Trophoblast cell (in vitro differentiated cells and primary cell): ENCODE measurements at regions not wholly inside any gene's neighbourhood (a gene's known extent, or its start where the extent isn't known, plus 50 kb on each side); places are given as distances from the start of the nearest gene placed in this dataset.

Experiments
- DNase-seq, 2 donors: peaks; one replicate each; pipeline ENCODE4 v3.0.0-alpha.2; 2016
- H2AFZ ChIP-seq: 2 replicates; pipeline ENCODE4 v1.6.1; 2013; ENCODE audit warnings: low read length, moderate library complexity, mild to moderate bottlenecking; ENCODE audit not compliant: insufficient read depth, poor library complexity
- H2AK5ac ChIP-seq: 2 replicates; pipeline ENCODE4 v1.6.1; 2013; ENCODE audit warnings: mild to moderate bottlenecking, low read length
- H2BK120ac ChIP-seq: 2 replicates; pipeline ENCODE4 v1.6.1; 2013; ENCODE audit warnings: low read length, mild to moderate bottlenecking, moderate library complexity; ENCODE audit not compliant: insufficient read depth, poor library complexity
- H2BK12ac ChIP-seq: 2 replicates; pipeline ENCODE4 v1.6.1; 2013; ENCODE audit warnings: mild to moderate bottlenecking, low read length, moderate library complexity
- H2BK5ac ChIP-seq: 2 replicates; pipeline ENCODE4 v1.6.1; 2013; ENCODE audit warnings: low read length, low read depth, moderate library complexity, mild to moderate bottlenecking; ENCODE audit not compliant: poor library complexity
- H3K14ac ChIP-seq: 2 replicates; pipeline ENCODE4 v1.6.1; 2013; ENCODE audit warnings: mild to moderate bottlenecking, low read length
- H3K18ac ChIP-seq: 2 replicates; pipeline ENCODE4 v1.6.1; 2013; ENCODE audit warnings: mild to moderate bottlenecking, low read length
- H3K23ac ChIP-seq: 2 replicates; pipeline ENCODE4 v1.6.1; 2013; ENCODE audit warnings: low read length
- H3K27ac ChIP-seq: 2 replicates; pipeline ENCODE4 v1.5.1; 2013; ENCODE audit warnings: low read depth, mild to moderate bottlenecking, inconsistent platforms, low read length, moderate library complexity
- H3K27me3 ChIP-seq: 2 replicates; pipeline ENCODE4 v1.6.1; 2013; ENCODE audit warnings: inconsistent platforms, mild to moderate bottlenecking, low read length, moderate library complexity; ENCODE audit not compliant: insufficient read depth
- H3K36me3 ChIP-seq, 2 experiments: 1 replicate in 1 of 2; 2 replicates in 1 of 2; pipeline ENCODE4 v1.6.1; 2013; ENCODE audit warnings: low read length in 2 of 2, mild to moderate bottlenecking in 2 of 2, moderate library complexity in 1 of 2; ENCODE audit not compliant: insufficient read depth in 2 of 2, control insufficient read depth in 1 of 2
- H3K4ac ChIP-seq: 2 replicates; pipeline ENCODE4 v1.6.1; 2013; ENCODE audit warnings: low read depth, mild to moderate bottlenecking, low read length, moderate library complexity
- H3K4me1 ChIP-seq, 2 experiments: 1 replicate in 1 of 2; 2 replicates in 1 of 2; pipeline ENCODE4 v1.6.1; 2013; ENCODE audit warnings: low read length in 2 of 2, mild to moderate bottlenecking in 2 of 2, moderate library complexity in 1 of 2; ENCODE audit not compliant: insufficient read depth in 2 of 2, control insufficient read depth in 1 of 2
- H3K4me2 ChIP-seq: 2 replicates; pipeline ENCODE4 v1.6.1; 2013; ENCODE audit warnings: inconsistent platforms, mild to moderate bottlenecking, low read length, moderate library complexity
- H3K4me3 ChIP-seq: 2 replicates; pipeline ENCODE4 v1.5.1; 2013; ENCODE audit warnings: mild to moderate bottlenecking, low read depth, low read length, inconsistent platforms
- H3K79me1 ChIP-seq: one replicate; pipeline ENCODE4 v1.6.1; 2013; ENCODE audit warnings: low read length
- H3K79me2 ChIP-seq: 2 replicates; pipeline ENCODE4 v1.6.1; 2013; ENCODE audit warnings: low read length, mild to moderate bottlenecking; ENCODE audit not compliant: control insufficient read depth, insufficient read depth, poor library complexity
- H3K9ac ChIP-seq: 2 replicates; pipeline ENCODE4 v1.6.1; 2013; ENCODE audit warnings: mild to moderate bottlenecking, low read length
- H3K9me3 ChIP-seq: 2 replicates; pipeline ENCODE4 v1.6.1; 2013; ENCODE audit warnings: low read depth, mild to moderate bottlenecking, control low read depth, inconsistent platforms, low read length; ENCODE audit not compliant: insufficient read depth
- H4K12ac ChIP-seq: 2 replicates; pipeline ENCODE4 v1.6.1; 2013; ENCODE audit warnings: low read depth, mild to moderate bottlenecking, low read length, moderate library complexity
- H4K8ac ChIP-seq: 2 replicates; pipeline ENCODE4 v1.6.1; 2013; ENCODE audit warnings: low read depth, mild to moderate bottlenecking, low read length, moderate library complexity
- H4K91ac ChIP-seq: one replicate; pipeline ENCODE4 v1.6.1; 2013; ENCODE audit warnings: low read depth, mild to moderate bottlenecking, low read length, moderate library complexity
- WGBS: extraction: QIAGEN DNeasy Blood & Tissue Kit; methylation state at CpG from one replicate; pipeline ENCODE4 v1.1.7; 2013; ENCODE audit warnings: missing lambda C conversion rate; ENCODE audit not compliant: insufficient read length, insufficient coverage; ENCODE audit errors: extremely low coverage; 5-methylcytosine and 5-hydroxymethylcytosine counted together

GRCh38 chr3:67995206-67995605 is 340.8 kb upstream of the SUCLG2 start:
- WGBS, result no CpG with 5 or more reads among the region's 3 CpGs
- no peak overlapping the region for H4K91ac ChIP-seq
- no peak overlapping the region for H2BK120ac ChIP-seq
- H3K27ac ChIP-seq, result no peak overlapping the region
- no peak for DNase-seq
- no peak overlapping the region for H2BK5ac ChIP-seq
- H3K79me2 ChIP-seq, result no peaks in the 10 kb centered on the region
- no peak overlapping the region for H2BK12ac ChIP-seq
- no peaks in the 10 kb centered on the region for H3K4me1 ChIP-seq
- H3K18ac ChIP-seq, result no peak overlapping the region
- no peak overlapping the region for H3K4me3 ChIP-seq
- no peak overlapping the region for H4K8ac ChIP-seq
- H3K9ac ChIP-seq, result no peak overlapping the region
- no peaks in the 10 kb centered on the region for H3K79me1 ChIP-seq
- H3K4ac ChIP-seq, result no peak overlapping the region
- no peaks in the 10 kb centered on the region for H3K9me3 ChIP-seq
- no peaks in the 10 kb centered on the region for H3K36me3 ChIP-seq
- no peaks in the 10 kb centered on the region for H3K27me3 ChIP-seq
- no peak overlapping the region for H2AK5ac ChIP-seq
- H2AFZ ChIP-seq, result no peak overlapping the region
- no peak overlapping the region for H3K23ac ChIP-seq
- no peak overlapping the region for H4K12ac ChIP-seq
- no peak overlapping the region for H3K14ac ChIP-seq
- H3K4me2 ChIP-seq, result no peak overlapping the region

- Histone ChIP-seq H3K79me2 (no peaks in the 10 kb centered on the region), H2AK5ac (no peak overlapping the region), H2BK120ac (no peak overlapping the region), H3K27me3 (no peaks in the 10 kb centered on the region), H4K8ac (no peak overlapping the region), H3K18ac (no peak overlapping the region), H4K12ac (no peak overlapping the region), H4K91ac (no peak overlapping the region), H3K9ac (no peak overlapping the region), H3K9me3 (no peaks in the 10 kb centered on the region), H2BK12ac (no peak overlapping the region), H3K14ac (no peak overlapping the region), H3K4me3 (no peak overlapping the region), H3K79me1 (no peaks in the 10 kb centered on the region), H2BK5ac (no peak overlapping the region), H3K36me3 (no peaks in the 10 kb centered on the region), H3K23ac (no peak overlapping the region), H3K27ac (no peak overlapping the region), H3K4me1 (no peaks in the 10 kb centered on the region), H3K4ac (no peak overlapping the region), H3K4me2 (no peak overlapping the region), H2AFZ (no peak overlapping the region)
- WGBS, result no CpG with 5 or more reads among the region's 4 CpGs
- no peak for DNase-seq
Observed at GRCh38 chr3:67986706-67987105, 332.3 kb upstream of the SUCLG2 start.

GRCh38 chr3:67983166-67983565 is 328.8 kb upstream of the SUCLG2 start:
- H2BK12ac ChIP-seq, result no peak overlapping the region
- no peak overlapping the region for H2BK120ac ChIP-seq
- no peak overlapping the region for H4K91ac ChIP-seq
- H3K4me3 ChIP-seq, result no peak overlapping the region
- no peak overlapping the region for H3K14ac ChIP-seq
- no peaks in the 10 kb centered on the region for H3K27me3 ChIP-seq
- no peaks in the 10 kb centered on the region for H3K4me1 ChIP-seq
- H2AK5ac ChIP-seq, result no peak overlapping the region
- H3K36me3 ChIP-seq, result no peaks in the 10 kb centered on the region
- no peak overlapping the region for H3K27ac ChIP-seq
- no peak overlapping the region for H2BK5ac ChIP-seq
- H3K79me1 ChIP-seq, result no peaks in the 10 kb centered on the region
- H3K23ac ChIP-seq, result no peak overlapping the region
- no peak for DNase-seq
- H3K18ac ChIP-seq, result no peak overlapping the region
- H3K79me2 ChIP-seq, result no peaks in the 10 kb centered on the region
- no peak overlapping the region for H4K12ac ChIP-seq
- no peaks in the 10 kb centered on the region for H3K9me3 ChIP-seq
- no peak overlapping the region for H3K4me2 ChIP-seq
- no peak overlapping the region for H2AFZ ChIP-seq
- WGBS, result no CpG with 5 or more reads among the region's 3 CpGs
- no peak overlapping the region for H3K9ac ChIP-seq
- no peak overlapping the region for H3K4ac ChIP-seq
- H4K8ac ChIP-seq, result no peak overlapping the region

GRCh38 chr3:67981077-67981476 is 326.7 kb upstream of the SUCLG2 start:
- no peak overlapping the region for H4K91ac ChIP-seq
- no peak overlapping the region for H4K12ac ChIP-seq
- no peak overlapping the region for H2BK12ac ChIP-seq
- H3K27ac ChIP-seq, result no peak overlapping the region
- no peaks in the 10 kb centered on the region for H3K9me3 ChIP-seq
- H2BK5ac ChIP-seq, result no peak overlapping the region
- H4K8ac ChIP-seq, result no peak overlapping the region
- no peaks in the 10 kb centered on the region for H3K27me3 ChIP-seq
- no peaks in the 10 kb centered on the region for H3K36me3 ChIP-seq
- no peak for DNase-seq
- H3K14ac ChIP-seq, result no peak overlapping the region
- H3K4ac ChIP-seq, result no peak overlapping the region
- H2AFZ ChIP-seq, result no peak overlapping the region
- no peak overlapping the region for H2AK5ac ChIP-seq
- H3K23ac ChIP-seq, result no peak overlapping the region
- H3K79me2 ChIP-seq, result no peaks in the 10 kb centered on the region
- no peaks in the 10 kb centered on the region for H3K79me1 ChIP-seq
- H2BK120ac ChIP-seq, result no peak overlapping the region
- H3K4me2 ChIP-seq, result no peak overlapping the region
- H3K4me3 ChIP-seq, result no peak overlapping the region
- no peak overlapping the region for H3K18ac ChIP-seq
- H3K9ac ChIP-seq, result no peak overlapping the region
- WGBS, result no CpG with 5 or more reads among the region's 3 CpGs
- no peaks in the 10 kb centered on the region for H3K4me1 ChIP-seq

GRCh38 chr3:67979342-67979741 is 324.9 kb upstream of the SUCLG2 start:
- no peaks in the 10 kb centered on the region for H3K27me3 ChIP-seq
- H3K4me1 ChIP-seq, result no peaks in the 10 kb centered on the region
- H3K4me2 ChIP-seq, result no peak overlapping the region
- H3K79me1 ChIP-seq, result no peaks in the 10 kb centered on the region
- DNase-seq, result no peak
- no peak overlapping the region for H3K18ac ChIP-seq
- H2AFZ ChIP-seq, result no peak overlapping the region
- no peak overlapping the region for H4K8ac ChIP-seq
- no peak overlapping the region for H2BK12ac ChIP-seq
- H4K91ac ChIP-seq, result no peak overlapping the region
- no peaks in the 10 kb centered on the region for H3K36me3 ChIP-seq
- no peaks in the 10 kb centered on the region for H3K79me2 ChIP-seq
- H3K4ac ChIP-seq, result no peak overlapping the region
- no peak overlapping the region for H4K12ac ChIP-seq
- H2BK5ac ChIP-seq, result no peak overlapping the region
- no peak overlapping the region for H3K23ac ChIP-seq
- no peak overlapping the region for H2AK5ac ChIP-seq
- no peak overlapping the region for H3K14ac ChIP-seq
- no peaks in the 10 kb centered on the region for H3K9me3 ChIP-seq
- no peak overlapping the region for H3K27ac ChIP-seq
- H3K4me3 ChIP-seq, result no peak overlapping the region
- H3K9ac ChIP-seq, result no peak overlapping the region
- H2BK120ac ChIP-seq, result no peak overlapping the region
